HEK293 (cell line): ENCODE measurements at regions not wholly inside any gene's neighbourhood (a gene's known extent, or its start where the extent isn't known, plus 50 kb on each side); places are given as distances from the start of the nearest gene placed in this dataset.

Source experiments
- CTCF ChIA-PET: fragments of 350-600 bp; formaldehyde crosslinking; extraction: SDS; loops from one replicate; lab custom pipeline; 2021; ENCODE audit warnings: antibody characterized with exemption; lab: Yijun Ruan, JAX
- POLR2A ChIA-PET: fragments of 300-600 bp; formaldehyde crosslinking; extraction: SDS; loops from one replicate; lab custom pipeline; 2020; ENCODE audit warnings: antibody characterized with exemption, inconsistent platforms; lab: Yijun Ruan, JAX
- H3K27ac ChIP-seq: fragments of 200-500 bp; sonication (Bioruptor generic); 2 replicates; pipeline ENCODE4 v1.5.1; 2014; ENCODE audit warnings: low read depth, low read length, control low read depth, inconsistent platforms; ENCODE audit errors: extremely low read depth
- H3K36me3 ChIP-seq, 2 experiments: fragments of 200-500 bp in 1 of 2; sonication (Bioruptor generic) in 1 of 2; 1 replicate in 1 of 2; 2 replicates in 1 of 2; pipeline ENCODE4 v1.5.1; 2014 to 2017; ENCODE audit warnings: inconsistent platforms in 2 of 2, low read length in 2 of 2; ENCODE audit not compliant: control insufficient read depth in 2 of 2, insufficient read depth in 1 of 2
- H3K4me1 ChIP-seq: fragments of 200-500 bp; sonication (Bioruptor generic); 2 replicates; pipeline ENCODE4 v1.5.1; 2014; ENCODE audit warnings: mild to moderate bottlenecking, low read length, inconsistent platforms; ENCODE audit not compliant: control insufficient read depth, insufficient read depth
- H3K4me3 ChIP-seq: 2 replicates; pipeline ENCODE4 v1.5.1; 2011; ENCODE audit warnings: low read depth, mild to moderate bottlenecking, control low read depth, low read length, moderate library complexity
- H3K9me3 ChIP-seq: fragments of 200-500 bp; sonication (Bioruptor generic); 2 replicates; pipeline ENCODE4 v1.5.1; 2014; ENCODE audit warnings: low read depth, low read length, inconsistent platforms; ENCODE audit not compliant: control insufficient read depth, insufficient read depth
- KLF1 ChIP-seq: fragments of 450-650 bp; formaldehyde crosslinking; IDR thresholded peaks from 2 replicates; pipeline ENCODE4 v1.5.1; 2016; ENCODE audit warnings: missing biosample characterization, missing genetic modification characterization
- OSR2 ChIP-seq: fragments of 450-650 bp; formaldehyde crosslinking; IDR thresholded peaks from 2 replicates; pipeline ENCODE4 v1.5.1; 2016; ENCODE audit warnings: missing biosample characterization, missing genetic modification characterization
- PRDM2 ChIP-seq: fragments of 450-650 bp; formaldehyde crosslinking; IDR thresholded peaks from 2 replicates; pipeline ENCODE4 v1.5.1; 2016; ENCODE audit warnings: missing biosample characterization, missing genetic modification characterization, borderline replicate concordance
- TCF7L2 ChIP-seq: IDR thresholded peaks from 2 replicates; pipeline ENCODE4 v1.6.1; 2011; ENCODE audit warnings: low read depth, mild to moderate bottlenecking, inconsistent platforms, low read length, moderate library complexity, borderline replicate concordance
- YY1 ChIP-seq: fragments of 450-650 bp; formaldehyde crosslinking; IDR thresholded peaks from 2 replicates; pipeline ENCODE4 v1.5.1; 2018; ENCODE audit warnings: missing biosample characterization, missing genetic modification characterization
- ZBTB26 ChIP-seq: fragments of 450-650 bp; formaldehyde crosslinking; optimal IDR thresholded peaks from 2 replicates; pipeline ENCODE3; 2016; ENCODE audit warnings: missing biosample characterization, mild to moderate bottlenecking, missing genetic modification characterization
- ZNF10 ChIP-seq: fragments of 450-650 bp; formaldehyde crosslinking; IDR thresholded peaks from 2 replicates; pipeline ENCODE4 v1.5.1; 2017; ENCODE audit warnings: missing biosample characterization, missing genetic modification characterization
- ZNF211 ChIP-seq: fragments of 450-650 bp; formaldehyde crosslinking; IDR thresholded peaks from 2 replicates; pipeline ENCODE4 v1.5.1; 2016; ENCODE audit warnings: low read depth, missing biosample characterization, missing genetic modification characterization
- ZNF292 ChIP-seq: fragments of 450-650 bp; formaldehyde crosslinking; IDR thresholded peaks from 2 replicates; pipeline ENCODE4 v1.5.1; 2016; ENCODE audit warnings: low read depth, missing biosample characterization, missing genetic modification characterization, borderline replicate concordance
- ZNF311 ChIP-seq: fragments of 450-650 bp; formaldehyde crosslinking; IDR thresholded peaks from 2 replicates; pipeline ENCODE4 v1.5.1; 2017; ENCODE audit warnings: missing biosample characterization, missing genetic modification characterization, borderline replicate concordance
- ZNF404 ChIP-seq: fragments of 450-650 bp; formaldehyde crosslinking; IDR thresholded peaks from 2 replicates; pipeline ENCODE4 v1.5.1; 2017; ENCODE audit warnings: missing biosample characterization, missing genetic modification characterization
- ZNF449 ChIP-seq: fragments of 450-650 bp; formaldehyde crosslinking; IDR thresholded peaks from 2 replicates; pipeline ENCODE4 v1.5.1; 2017; ENCODE audit warnings: missing biosample characterization, mild to moderate bottlenecking, missing genetic modification characterization, moderate library complexity
- ZNF670 ChIP-seq: fragments of 450-650 bp; formaldehyde crosslinking; IDR thresholded peaks from 2 replicates; pipeline ENCODE4 v1.5.1; 2016; ENCODE audit warnings: missing biosample characterization, missing genetic modification characterization, low read depth
- ZNF785 ChIP-seq: fragments of 450-650 bp; formaldehyde crosslinking; IDR thresholded peaks from 2 replicates; pipeline ENCODE4 v1.5.1; 2016; ENCODE audit warnings: missing biosample characterization, missing genetic modification characterization
- ZNF837 ChIP-seq: fragments of 450-650 bp; formaldehyde crosslinking; IDR thresholded peaks from 2 replicates; pipeline ENCODE4 v1.5.1; 2016; ENCODE audit warnings: missing biosample characterization, missing genetic modification characterization
- TF ChIP-seq, protein P1 (sequence below): fragments of 450-650 bp; formaldehyde crosslinking; IDR thresholded peaks from 2 replicates; pipeline ENCODE4 v1.5.1; 2016; ENCODE audit warnings: missing biosample characterization, missing genetic modification characterization

DNA sequence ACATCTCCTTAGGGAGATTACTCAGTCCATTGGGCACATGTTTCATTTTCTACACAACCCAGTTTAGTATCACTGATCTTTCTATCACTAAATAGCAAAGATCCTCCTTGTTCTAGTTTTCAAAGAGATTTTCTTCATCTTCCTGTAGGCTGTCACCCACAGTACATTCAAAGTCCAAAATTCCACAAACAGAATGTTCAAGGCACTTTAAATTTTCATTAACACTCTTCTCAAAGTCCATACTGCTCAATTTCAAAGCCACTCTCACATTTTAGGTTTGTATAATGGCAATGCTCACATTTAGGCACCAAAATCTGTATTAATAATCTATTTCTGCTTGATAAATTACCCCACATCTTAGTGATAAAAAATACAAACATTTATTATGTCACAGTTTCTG is 152.8 kb downstream of the FSIP2 start:
- TF ChIP-seq ZNF785 (tag by site-specific recombination), result no peak
- TF ChIP-seq ZBTB26 (tag by site-specific recombination), result no peak
- TF ChIP-seq ZNF449, result no peak
- TF ChIP-seq, protein P1, sequence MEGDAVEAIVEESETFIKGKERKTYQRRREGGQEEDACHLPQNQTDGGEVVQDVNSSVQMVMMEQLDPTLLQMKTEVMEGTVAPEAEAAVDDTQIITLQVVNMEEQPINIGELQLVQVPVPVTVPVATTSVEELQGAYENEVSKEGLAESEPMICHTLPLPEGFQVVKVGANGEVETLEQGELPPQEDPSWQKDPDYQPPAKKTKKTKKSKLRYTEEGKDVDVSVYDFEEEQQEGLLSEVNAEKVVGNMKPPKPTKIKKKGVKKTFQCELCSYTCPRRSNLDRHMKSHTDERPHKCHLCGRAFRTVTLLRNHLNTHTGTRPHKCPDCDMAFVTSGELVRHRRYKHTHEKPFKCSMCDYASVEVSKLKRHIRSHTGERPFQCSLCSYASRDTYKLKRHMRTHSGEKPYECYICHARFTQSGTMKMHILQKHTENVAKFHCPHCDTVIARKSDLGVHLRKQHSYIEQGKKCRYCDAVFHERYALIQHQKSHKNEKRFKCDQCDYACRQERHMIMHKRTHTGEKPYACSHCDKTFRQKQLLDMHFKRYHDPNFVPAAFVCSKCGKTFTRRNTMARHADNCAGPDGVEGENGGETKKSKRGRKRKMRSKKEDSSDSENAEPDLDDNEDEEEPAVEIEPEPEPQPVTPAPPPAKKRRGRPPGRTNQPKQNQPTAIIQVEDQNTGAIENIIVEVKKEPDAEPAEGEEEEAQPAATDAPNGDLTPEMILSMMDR (tag by site-specific recombination), result no peak
- no peak for TF ChIP-seq YY1
- TF ChIP-seq ZNF837, result no peak
- no peak for TF ChIP-seq ZNF211 (tag by site-specific recombination)
- no peak for TF ChIP-seq ZNF670
- no peak for TF ChIP-seq OSR2
- no peak for TF ChIP-seq KLF1 (tag by site-specific recombination)
- no peak for TF ChIP-seq ZNF311 (tag by site-specific recombination)
- no peak for TF ChIP-seq TCF7L2
- no peak for TF ChIP-seq PRDM2 (tag by site-specific recombination)
- TF ChIP-seq ZNF292 (tag by site-specific recombination), result no peak
- no peaks in the 10 kb centered on the region for H3K4me1 ChIP-seq
- ChIA-PET CTCF (no interaction called here), POLR2A (no interaction called here)
- H3K27ac ChIP-seq, result no peak overlapping the region
- H3K4me3 ChIP-seq, result no peak overlapping the region
- H3K9me3 ChIP-seq, result no peaks in the 10 kb centered on the region
- H3K36me3 ChIP-seq, result no peaks in the 10 kb centered on the region

DNA sequence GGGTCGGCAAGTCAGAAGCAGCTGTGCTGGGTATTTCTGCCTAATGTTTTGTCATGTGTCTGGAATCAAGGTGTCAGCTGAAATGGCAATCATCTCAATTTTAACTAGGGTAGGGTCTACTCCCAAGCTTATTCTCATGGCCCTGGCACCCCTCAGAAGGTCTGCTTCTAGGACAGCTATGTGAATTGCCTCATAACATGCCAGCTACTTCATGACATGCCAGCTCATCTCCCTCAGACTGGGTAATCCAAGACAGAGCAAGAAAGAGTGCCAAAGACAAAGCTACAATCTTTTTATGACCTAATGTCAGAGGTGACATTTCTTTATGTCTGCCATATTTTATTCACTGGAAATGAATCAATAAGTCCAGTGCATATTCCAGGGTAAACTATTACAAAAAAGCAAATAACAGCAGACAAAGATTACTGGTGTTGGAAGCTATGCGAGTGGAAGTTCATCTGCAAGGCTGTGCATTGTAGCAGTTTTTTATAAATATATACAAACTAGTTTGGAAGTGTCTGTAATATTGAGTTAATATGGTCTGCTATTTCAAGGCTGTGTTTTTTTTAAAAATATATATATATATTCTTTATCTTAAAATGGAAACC is 153.3 kb downstream of the FSIP2 start:
- no peaks in the 10 kb centered on the region for H3K36me3 ChIP-seq
- no peaks in the 10 kb centered on the region for H3K9me3 ChIP-seq
- TF ChIP-seq ZNF10 (tag by site-specific recombination), result no peak
- no peak for TF ChIP-seq ZNF404 (tag by site-specific recombination)
- no peak overlapping the region for H3K27ac ChIP-seq
- no peaks in the 10 kb centered on the region for H3K4me1 ChIP-seq
- no peak overlapping the region for H3K4me3 ChIP-seq
- POLR2A ChIA-PET, result no interaction called here
- CTCF ChIA-PET, result interaction anchor here (0.6 kb wide), 1 partner anchor 29 kb away, joined by 4 read pairs; no protein-coding TSS in a partner anchor
